Uterus (tissue), 2 donors: ENCODE measurements at regions not wholly inside any gene's neighbourhood (a gene's known extent, or its start where the extent isn't known, plus 50 kb on each side); places are given as distances from the start of the nearest gene placed in this dataset.

Experiments
- CTCF ChIP-seq, 4 experiments: fragments of 200-600 bp in 2 of 4; fragments of 450-650 bp in 2 of 4; sonication (generic) in 2 of 4; IDR thresholded peaks; one replicate each; pipeline ENCODE4 v1.5.1; 2016 to 2019; ENCODE audit warnings: antibody characterized with exemption in 4 of 4, mild to moderate bottlenecking in 2 of 4, moderate library complexity in 1 of 4
- POLR2A ChIP-seq, 2 donors: fragments of 450-650 bp; IDR thresholded peaks; one replicate each; pipeline ENCODE4 v1.6.1; 2016; ENCODE audit warnings: antibody characterized with exemption in 2 of 2, mild to moderate bottlenecking in 1 of 2, moderate library complexity in 1 of 2

GRCh38 chr5:53265043-53265442, 155.5 kb upstream of the MOCS2 start:
- TF ChIP-seq CTCF (IDR thresholded peaks at IDR 0.05) (no peak), POLR2A (IDR thresholded peaks at IDR 0.05) (no peak)
